Right atrium auricular region (tissue), 2 donors: ENCODE measurements at regions not wholly inside any gene's neighbourhood (a gene's known extent, or its start where the extent isn't known, plus 50 kb on each side); places are given as distances from the start of the nearest gene placed in this dataset.
"Not testable (repeated sequence)": the region's sequence is repeated elsewhere in the genome, so short reads cannot be mapped to it uniquely, and the experiment has no call there.

ENCODE experiments used
- DNase-seq: peaks from one replicate; pipeline ENCODE4 v3.0.0-alpha.2; 2019; ENCODE audit warnings: low spot score
- H3K27ac ChIP-seq, 2 donors: fragments of 200-600 bp; sonication (generic); 1 replicate in 1 of 2; 2 replicates in 1 of 2; pipeline ENCODE4 v1.5.1; 2016 to 2019
- H3K27me3 ChIP-seq, 2 donors: fragments of 200-600 bp; sonication (generic); one replicate each; pipeline versions ENCODE4 v1.5.1 to v1.6.0; 2017 to 2019
- H3K36me3 ChIP-seq: fragments of 200-600 bp; sonication (generic); one replicate; pipeline ENCODE4 v1.5.1; 2016
- H3K4me1 ChIP-seq, 2 donors: fragments of 200-600 bp; sonication (generic); one replicate each; pipeline versions ENCODE4 v1.5.1 to v1.6.0; 2017 to 2019
- H3K4me3 ChIP-seq, 2 donors: fragments of 200-600 bp; sonication (generic); 1 replicate in 1 of 2; 2 replicates in 1 of 2; pipeline ENCODE4 v1.5.1; 2017 to 2019; ENCODE audit warnings: mild to moderate bottlenecking in 1 of 2, moderate library complexity in 1 of 2
- H3K9me3 ChIP-seq, 2 donors: fragments of 200-600 bp; sonication (generic); one replicate each; pipeline ENCODE4 v1.5.1; 2019
- CTCF ChIP-seq, 2 donors: fragments of 200-600 bp; sonication (generic); IDR thresholded peaks; one replicate each; pipeline ENCODE4 v1.5.1; 2019; ENCODE audit warnings: antibody characterized with exemption in 2 of 2

GRCh38 chr2:192535956-192536921 lies 341.5 kb upstream of the TMEFF2 start:
- TF ChIP-seq CTCF (IDR thresholded peaks at IDR 0.05), result no peak
- Histone ChIP-seq H3K27ac (no peak overlapping the region), H3K27me3 (no peaks in the 10 kb centered on the region), H3K4me1 (no peaks in the 10 kb centered on the region), H3K36me3 (no peaks in the 10 kb centered on the region), H3K9me3 (no peaks in the 10 kb centered on the region), H3K4me3 (no peak overlapping the region)
- DNase-seq, result no peak

GRCh38 chr2:192534072-192534471 lies 339.3 kb upstream of the TMEFF2 start:
- H3K9me3 ChIP-seq, result no peaks in the 10 kb centered on the region
- no peak overlapping the region for H3K27ac ChIP-seq
- no peak overlapping the region for H3K4me3 ChIP-seq
- no peak for DNase-seq
- no peaks in the 10 kb centered on the region for H3K4me1 ChIP-seq
- TF ChIP-seq CTCF (IDR thresholded peaks at IDR 0.05), result no peak
- H3K27me3 ChIP-seq, result no peaks in the 10 kb centered on the region
- H3K36me3 ChIP-seq, result no peaks in the 10 kb centered on the region

GRCh38 chr2:192524642-192525251 lies 330.0 kb upstream of the TMEFF2 start:
- DNase-seq, H3K27ac ChIP-seq, H3K27me3 ChIP-seq, H3K36me3 ChIP-seq, H3K4me1 ChIP-seq, H3K4me3 ChIP-seq, H3K9me3 ChIP-seq: not testable (repeated sequence)

GRCh38 chr2:192524214-192524613 lies 329.5 kb upstream of the TMEFF2 start:
- not testable (repeated sequence) for H3K27ac ChIP-seq, H3K27me3 ChIP-seq, H3K4me1 ChIP-seq, DNase-seq, H3K36me3 ChIP-seq, H3K4me3 ChIP-seq, H3K9me3 ChIP-seq

- H3K4me1 ChIP-seq, result no peaks in the 10 kb centered on the region
- TF ChIP-seq CTCF (IDR thresholded peaks at IDR 0.05), result no peak
- no peaks in the 10 kb centered on the region for H3K36me3 ChIP-seq
- no peak overlapping the region for H3K27ac ChIP-seq
- no peaks in the 10 kb centered on the region for H3K27me3 ChIP-seq
- H3K9me3 ChIP-seq, result no peaks in the 10 kb centered on the region
- H3K4me3 ChIP-seq, result no peak overlapping the region
- DNase-seq, result no peak
These were observed 321.2 kb upstream of the TMEFF2 start for GRCh38 chr2:192515937-192516336.

GRCh38 chr2:192513575-192513974 lies 318.8 kb upstream of the TMEFF2 start:
- DNase-seq, result no peak
- Histone ChIP-seq H3K27ac (no peak overlapping the region), H3K4me3 (no peak overlapping the region), H3K36me3 (no peaks in the 10 kb centered on the region), H3K4me1 (no peaks in the 10 kb centered on the region), H3K27me3 (no peaks in the 10 kb centered on the region), H3K9me3 (no peaks in the 10 kb centered on the region)
- no peak for TF ChIP-seq CTCF (IDR thresholded peaks at IDR 0.05)

GRCh38 chr2:192507836-192508450 lies 313.2 kb upstream of the TMEFF2 start:
- not testable (repeated sequence) for H3K27ac ChIP-seq, H3K9me3 ChIP-seq, DNase-seq, H3K4me1 ChIP-seq, H3K4me3 ChIP-seq, H3K27me3 ChIP-seq, H3K36me3 ChIP-seq
